ENCODE measurements at regions not wholly inside any gene's neighbourhood (a gene's known extent, or its start where the extent isn't known, plus 50 kb on each side); places are given as distances from the start of the nearest gene placed in this dataset.

DNA sequence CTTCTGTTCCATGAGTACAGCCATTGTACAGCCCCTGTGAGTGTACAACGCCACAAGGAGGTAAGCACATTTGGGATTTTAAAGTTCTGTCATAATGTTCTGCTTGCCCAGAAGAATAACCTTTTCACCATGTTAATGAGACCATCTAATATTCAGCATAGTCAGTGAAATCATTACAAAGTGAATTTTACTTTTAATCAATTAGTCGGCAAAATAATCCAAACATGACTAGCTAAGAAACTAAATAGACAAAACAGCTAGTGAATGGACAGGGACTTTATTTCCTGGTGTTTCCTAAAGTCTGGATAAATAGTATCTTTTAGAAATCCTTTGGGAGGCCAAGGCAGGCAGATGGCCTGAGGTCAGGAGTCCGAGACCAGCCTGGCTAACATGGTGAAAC, 69.0 kb upstream of the NRSN1 start:
- no peak overlapping the region for H3K27ac ChIP-seq (ENCODE audit: low read depth in 1 of 2, low read length in 2 of 2)
- intact Hi-C loops (cut with DNase I), result no loop called here
- no peak overlapping the region for H3K4me3 ChIP-seq (ENCODE audit: low read length in 2 of 2)
- DNase-seq (no peak), ATAC-seq (ENCODE audit: low FRiP score) (no peak)
- 93 to 95% methylated on average over 3 of the region's 3 CpGs for WGBS, 2 donors
- no peaks in the 10 kb centered on the region for H3K9me3 ChIP-seq (ENCODE audit: control insufficient read depth, low read length)
- H3K27me3 ChIP-seq (ENCODE audit: control insufficient read depth in 1 of 2, insufficient read depth in 2 of 2, low read length in 1 of 2), result no peaks in the 10 kb centered on the region
- H3K36me3 ChIP-seq (ENCODE audit: control insufficient read depth in 1 of 2, insufficient read depth in 2 of 2, low read length in 1 of 2), result no peaks in the 10 kb centered on the region
- no peaks in the 10 kb centered on the region for H3K4me1 ChIP-seq (ENCODE audit: control insufficient read depth in 1 of 2, insufficient read depth in 2 of 2, low read length in 2 of 2)

GRCh38 chr6:24060982-24061754, 64.8 kb upstream of the NRSN1 start:
- Histone ChIP-seq H3K27me3 (ENCODE audit: control insufficient read depth in 1 of 2, insufficient read depth in 2 of 2, low read length in 1 of 2) (no peaks in the 10 kb centered on the region), H3K9me3 (ENCODE audit: control insufficient read depth, low read length) (no peaks in the 10 kb centered on the region), H3K4me1 (ENCODE audit: control insufficient read depth in 1 of 2, insufficient read depth in 2 of 2, low read length in 2 of 2) (peaks cover 0 to 3% of the 10 kb centered on the region in 2 donors), H3K27ac (ENCODE audit: low read depth in 1 of 2, low read length in 2 of 2) (no peak overlapping the region), H3K36me3 (ENCODE audit: control insufficient read depth in 1 of 2, insufficient read depth in 2 of 2, low read length in 1 of 2) (no peaks in the 10 kb centered on the region), H3K4me3 (ENCODE audit: low read length in 2 of 2) (no peak overlapping the region)
- intact Hi-C loops (cut with DNase I), result loop anchor here in 1 of 2 donors (5.0 to 10.0 kb wide), 2 partner anchors 56 to 146 kb away; no protein-coding TSS in a partner anchor
- WGBS, 2 donors, result 76 to 77% methylated on average over 2 of the region's 2 CpGs
- DNase-seq (no peak), ATAC-seq (ENCODE audit: low FRiP score) (no peak)

DNA sequence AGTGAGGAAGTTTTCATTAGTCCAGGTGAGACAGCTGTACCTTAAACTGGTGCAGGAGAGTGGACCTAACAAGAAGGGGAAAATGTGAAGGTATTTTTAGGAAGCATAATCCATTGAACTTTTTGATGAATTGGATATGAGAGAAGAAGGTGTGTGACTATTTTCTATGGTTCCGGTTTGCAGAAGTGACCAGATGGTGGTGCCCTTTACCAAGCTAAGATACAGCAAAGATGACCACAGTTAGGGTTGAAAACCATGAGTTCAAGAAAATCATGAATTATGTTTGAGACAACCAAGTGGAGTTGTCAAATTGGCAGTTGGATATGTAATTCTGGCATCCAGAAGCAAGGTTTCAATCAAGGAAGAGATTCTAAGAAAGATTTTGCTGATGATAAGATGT, 61.9 kb upstream of the NRSN1 start:
- Histone ChIP-seq H3K9me3 (ENCODE audit: control insufficient read depth, low read length) (no peaks in the 10 kb centered on the region), H3K4me3 (ENCODE audit: low read length in 2 of 2) (no peak overlapping the region), H3K36me3 (ENCODE audit: control insufficient read depth in 1 of 2, insufficient read depth in 2 of 2, low read length in 1 of 2) (no peaks in the 10 kb centered on the region), H3K4me1 (ENCODE audit: control insufficient read depth in 1 of 2, insufficient read depth in 2 of 2, low read length in 2 of 2) (peaks cover 0 to 3% of the 10 kb centered on the region in 2 donors), H3K27me3 (ENCODE audit: control insufficient read depth in 1 of 2, insufficient read depth in 2 of 2, low read length in 1 of 2) (no peaks in the 10 kb centered on the region), H3K27ac (ENCODE audit: low read depth in 1 of 2, low read length in 2 of 2) (no peak overlapping the region)
- no peak for DNase-seq
- intact Hi-C loops (cut with DNase I), result loop anchor here in 1 of 2 donors (5.0 to 10.0 kb wide), 2 partner anchors 59 to 143 kb away; no protein-coding TSS in a partner anchor
- 51 to 55% methylated on average over 1 of the region's 1 CpG for WGBS, 2 donors
- no peak for ATAC-seq (ENCODE audit: low FRiP score)

GRCh38 chr6:24064832-24065231, 61.2 kb upstream of the NRSN1 start:
- 1 to 3% methylated on average over 1 of the region's 1 CpG for WGBS, 2 donors
- Histone ChIP-seq H3K27me3 (ENCODE audit: control insufficient read depth in 1 of 2, insufficient read depth in 2 of 2, low read length in 1 of 2) (no peaks in the 10 kb centered on the region), H3K36me3 (ENCODE audit: control insufficient read depth in 1 of 2, insufficient read depth in 2 of 2, low read length in 1 of 2) (no peaks in the 10 kb centered on the region), H3K9me3 (ENCODE audit: control insufficient read depth, low read length) (no peaks in the 10 kb centered on the region), H3K27ac (ENCODE audit: low read depth in 1 of 2, low read length in 2 of 2) (peak overlapping the region in 1 of 2 donors; percentile 43), H3K4me3 (ENCODE audit: low read length in 2 of 2) (no peak overlapping the region), H3K4me1 (ENCODE audit: control insufficient read depth in 1 of 2, insufficient read depth in 2 of 2, low read length in 2 of 2) (peaks cover 0 to 3% of the 10 kb centered on the region in 2 donors)
- ATAC-seq (ENCODE audit: low FRiP score) (no peak), DNase-seq (no peak)
- intact Hi-C loops (cut with DNase I), result loop anchor here in 1 of 2 donors (5.0 to 10.0 kb wide), 2 partner anchors 60 to 142 kb away; no protein-coding TSS in a partner anchor

- ATAC-seq (ENCODE audit: low FRiP score) (no peak), DNase-seq (no peak)
- intact Hi-C loops (cut with DNase I), result loop anchor here in 1 of 2 donors (10.0 kb wide), 1 partner anchor 65 kb away; no protein-coding TSS in a partner anchor
- 24 to 25% methylated on average over 3 of the region's 3 CpGs for WGBS, 2 donors
- H3K36me3 ChIP-seq (ENCODE audit: control insufficient read depth in 1 of 2, insufficient read depth in 2 of 2, low read length in 1 of 2), result no peaks in the 10 kb centered on the region
- no peak overlapping the region for H3K27ac ChIP-seq (ENCODE audit: low read depth in 1 of 2, low read length in 2 of 2)
- H3K9me3 ChIP-seq (ENCODE audit: control insufficient read depth, low read length), result no peaks in the 10 kb centered on the region
- H3K4me1 ChIP-seq (ENCODE audit: control insufficient read depth in 1 of 2, insufficient read depth in 2 of 2, low read length in 2 of 2), result peaks cover 0 to 3% of the 10 kb centered on the region in 2 donors
- H3K27me3 ChIP-seq (ENCODE audit: control insufficient read depth in 1 of 2, insufficient read depth in 2 of 2, low read length in 1 of 2), result no peaks in the 10 kb centered on the region
- no peak overlapping the region for H3K4me3 ChIP-seq (ENCODE audit: low read length in 2 of 2)
These were observed 56.5 kb upstream of the NRSN1 start for GRCh38 chr6:24069526-24069925.

DNA sequence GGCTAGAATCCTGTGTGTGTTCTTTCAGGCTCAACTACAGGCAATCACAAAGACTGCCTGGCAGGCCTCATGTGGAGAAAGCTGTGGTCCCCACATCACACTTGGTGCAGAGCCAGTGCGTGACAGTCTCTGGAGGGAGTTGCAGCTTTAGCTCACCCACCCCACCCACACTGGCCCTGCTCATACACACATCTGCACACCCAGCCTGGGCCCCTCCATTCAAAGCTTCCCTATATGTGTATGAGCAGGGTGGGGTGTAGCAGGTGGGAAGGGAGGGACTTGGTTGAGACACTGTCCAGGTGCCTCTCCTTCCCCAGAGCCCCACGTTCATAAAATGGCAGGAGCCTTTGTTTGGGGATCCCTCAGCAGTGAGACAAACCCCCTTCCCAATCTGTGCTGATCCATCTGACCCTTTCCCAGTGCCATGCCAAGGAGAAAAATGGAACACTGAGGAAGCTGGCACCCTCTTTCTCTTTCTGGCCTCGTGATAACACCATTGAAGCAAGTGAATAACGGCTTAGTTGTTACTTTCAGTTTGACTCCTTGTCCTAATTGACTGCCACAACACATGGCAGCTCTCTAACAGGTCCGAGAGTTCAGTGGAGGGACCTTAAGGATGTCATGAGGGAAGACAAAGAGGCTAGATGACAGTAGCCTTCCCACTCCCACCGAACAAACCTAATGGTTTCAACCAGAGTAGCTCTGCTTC, 53.8 kb upstream of the NRSN1 start:
- no peak overlapping the region for H3K27ac ChIP-seq (ENCODE audit: low read depth in 1 of 2, low read length in 2 of 2)
- WGBS, 2 donors, result 79 to 85% methylated on average over 6 of the region's 6 CpGs
- no peak for ATAC-seq (ENCODE audit: low FRiP score)
- DNase-seq, result no peak
- H3K4me3 ChIP-seq (ENCODE audit: low read length in 2 of 2), result no peak overlapping the region
- H3K4me1 ChIP-seq (ENCODE audit: control insufficient read depth in 1 of 2, insufficient read depth in 2 of 2, low read length in 2 of 2), result no peaks in the 10 kb centered on the region
- intact Hi-C loops (cut with DNase I), result no loop called here
- no peaks in the 10 kb centered on the region for H3K36me3 ChIP-seq (ENCODE audit: control insufficient read depth in 1 of 2, insufficient read depth in 2 of 2, low read length in 1 of 2)
- H3K9me3 ChIP-seq (ENCODE audit: control insufficient read depth, low read length), result no peaks in the 10 kb centered on the region
- H3K27me3 ChIP-seq (ENCODE audit: control insufficient read depth in 1 of 2, insufficient read depth in 2 of 2, low read length in 1 of 2), result no peaks in the 10 kb centered on the region

DNA sequence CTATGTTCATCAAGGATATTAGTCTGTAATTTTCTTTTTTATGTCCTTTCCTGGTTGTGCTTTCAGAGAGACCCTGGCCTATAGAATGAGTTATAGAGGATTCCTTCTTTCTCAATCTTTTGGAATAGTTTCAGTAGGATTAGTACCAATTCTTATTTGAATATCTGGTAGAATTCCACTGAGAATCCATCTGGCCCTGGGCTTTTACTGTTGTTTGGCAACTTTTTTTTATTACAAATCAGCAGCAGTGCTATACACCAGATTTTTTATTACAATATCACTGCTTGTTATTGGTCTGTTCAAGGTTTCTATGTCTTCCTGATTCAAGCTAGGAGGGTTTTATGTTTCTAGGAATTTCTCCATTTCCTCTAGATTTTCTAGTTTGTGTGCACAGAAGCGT, 50.0 kb upstream of the NRSN1 start:
- ATAC-seq (ENCODE audit: low FRiP score), result no peak
- no peaks in the 10 kb centered on the region for H3K36me3 ChIP-seq (ENCODE audit: control insufficient read depth in 1 of 2, insufficient read depth in 2 of 2, low read length in 1 of 2)
- no peak for DNase-seq
- no peak overlapping the region for H3K27ac ChIP-seq (ENCODE audit: low read depth in 1 of 2, low read length in 2 of 2)
- H3K4me3 ChIP-seq (ENCODE audit: low read length in 2 of 2), result no peak overlapping the region
- no peaks in the 10 kb centered on the region for H3K4me1 ChIP-seq (ENCODE audit: control insufficient read depth in 1 of 2, insufficient read depth in 2 of 2, low read length in 2 of 2)
- 89% methylated on average over 1 of the region's 1 CpG for WGBS, 2 donors
- intact Hi-C loops (cut with DNase I), result no loop called here
- H3K27me3 ChIP-seq (ENCODE audit: control insufficient read depth in 1 of 2, insufficient read depth in 2 of 2, low read length in 1 of 2), result no peaks in the 10 kb centered on the region
- H3K9me3 ChIP-seq (ENCODE audit: control insufficient read depth, low read length), result no peaks in the 10 kb centered on the region
